MM.1S (cell line): ENCODE measurements at regions not wholly inside any gene's neighbourhood (a gene's known extent, or its start where the extent isn't known, plus 50 kb on each side); places are given as distances from the start of the nearest gene placed in this dataset.

Experiments used
- CTCF ChIP-seq: fragments of 300-600 bp; sonication (generic); IDR thresholded peaks from 2 replicates; pipeline ENCODE4 v1.5.1; 2016; ENCODE audit warnings: antibody characterized with exemption, low read length, mixed read lengths
- EZH2 ChIP-seq: fragments of 300-600 bp; sonication (generic); optimal IDR thresholded peaks from 2 replicates; pipeline ENCODE3; 2017; ENCODE audit warnings: low read depth, mild to moderate bottlenecking, antibody characterized with exemption, low read length, mixed read lengths

GRCh38 chr5:174187481-174187880 is 142.0 kb downstream of the NSG2 start:
- TF ChIP-seq CTCF, result no peak
- no peak for TF ChIP-seq EZH2
